ENCODE measurements at regions not wholly inside any gene's neighbourhood (a gene's known extent, or its start where the extent isn't known, plus 50 kb on each side); places are given as distances from the start of the nearest gene placed in this dataset.

DNA sequence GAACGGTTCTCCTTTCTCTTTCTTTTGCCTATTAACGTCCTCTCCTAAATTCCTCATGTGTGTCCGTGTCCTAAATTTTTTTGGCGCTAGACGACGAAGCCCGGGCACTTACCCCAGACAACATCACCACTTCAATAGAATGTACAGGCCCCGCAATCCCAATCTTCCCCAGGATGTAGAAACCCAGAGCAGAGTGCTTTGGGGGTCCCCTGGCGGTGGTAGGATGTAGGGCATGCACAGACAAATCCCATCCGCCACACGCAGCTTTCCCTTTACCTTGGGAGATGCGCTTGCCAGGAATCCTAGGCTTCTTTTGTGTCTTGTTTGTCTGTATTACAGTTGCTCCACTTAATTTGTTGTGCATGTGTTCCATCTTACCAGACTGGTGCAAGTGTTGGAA, 417.3 kb upstream of the ARID1B start:
- no peaks in the 10 kb centered on the region for H3K36me3 ChIP-seq (ENCODE audit: control insufficient read depth, insufficient read depth, low read length)
- no peak overlapping the region for H2BK20ac ChIP-seq (ENCODE audit: low read depth, low read length)
- no peak overlapping the region for H3K4ac ChIP-seq (ENCODE audit: low read depth, low read length)
- H4K8ac ChIP-seq (ENCODE audit: low read depth in 2 of 2, low read length in 2 of 2): no peak overlapping the region
- no TSS peak for BruUV-seq (replicated peaks)
- no peak overlapping the region for H4K91ac ChIP-seq (ENCODE audit: insufficient read depth, low read depth, low read length)
- TF ChIP-seq CHD1 (IDR thresholded peaks at IDR 0.05; ENCODE audit: low read depth, low read length): no peak
- no peak for TF ChIP-seq CEBPB (IDR thresholded peaks at IDR 0.05; ENCODE audit: low read depth, low read length)
- no peak for TF ChIP-seq BHLHE40 (IDR thresholded peaks at IDR 0.05; ENCODE audit: low read depth, low read length)
- no peak for TF ChIP-seq RFX5 (IDR thresholded peaks at IDR 0.05; ENCODE audit: low read depth, low read length)
- no peak for TF ChIP-seq MAFK (IDR thresholded peaks at IDR 0.05; ENCODE audit: low read depth, low read length)
- TF ChIP-seq POLR2A (IDR thresholded peaks at IDR 0.05; ENCODE audit: low read depth, low read length): no peak
- TF ChIP-seq, protein P1, sequence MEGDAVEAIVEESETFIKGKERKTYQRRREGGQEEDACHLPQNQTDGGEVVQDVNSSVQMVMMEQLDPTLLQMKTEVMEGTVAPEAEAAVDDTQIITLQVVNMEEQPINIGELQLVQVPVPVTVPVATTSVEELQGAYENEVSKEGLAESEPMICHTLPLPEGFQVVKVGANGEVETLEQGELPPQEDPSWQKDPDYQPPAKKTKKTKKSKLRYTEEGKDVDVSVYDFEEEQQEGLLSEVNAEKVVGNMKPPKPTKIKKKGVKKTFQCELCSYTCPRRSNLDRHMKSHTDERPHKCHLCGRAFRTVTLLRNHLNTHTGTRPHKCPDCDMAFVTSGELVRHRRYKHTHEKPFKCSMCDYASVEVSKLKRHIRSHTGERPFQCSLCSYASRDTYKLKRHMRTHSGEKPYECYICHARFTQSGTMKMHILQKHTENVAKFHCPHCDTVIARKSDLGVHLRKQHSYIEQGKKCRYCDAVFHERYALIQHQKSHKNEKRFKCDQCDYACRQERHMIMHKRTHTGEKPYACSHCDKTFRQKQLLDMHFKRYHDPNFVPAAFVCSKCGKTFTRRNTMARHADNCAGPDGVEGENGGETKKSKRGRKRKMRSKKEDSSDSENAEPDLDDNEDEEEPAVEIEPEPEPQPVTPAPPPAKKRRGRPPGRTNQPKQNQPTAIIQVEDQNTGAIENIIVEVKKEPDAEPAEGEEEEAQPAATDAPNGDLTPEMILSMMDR (conservative IDR thresholded peaks at IDR 0.05; ENCODE audit: low read depth, low read length): no peak
- no peak for TF ChIP-seq MXI1 (IDR thresholded peaks at IDR 0.05; ENCODE audit: borderline replicate concordance, low read depth, low read length)
- no peak for TF ChIP-seq RCOR1 (IDR thresholded peaks at IDR 0.05; ENCODE audit: insufficient replicate concordance, low read length)
- TF ChIP-seq SMC3 (IDR thresholded peaks at IDR 0.05; ENCODE audit: low read depth, low read length): no peak
- no peak for TF ChIP-seq FOS (IDR thresholded peaks at IDR 0.05; ENCODE audit: low read depth, low read length)
- no peak for TF ChIP-seq NFE2L2 (IDR thresholded peaks at IDR 0.05; ENCODE audit: low read depth, low read length)
- TF ChIP-seq, protein P2, sequence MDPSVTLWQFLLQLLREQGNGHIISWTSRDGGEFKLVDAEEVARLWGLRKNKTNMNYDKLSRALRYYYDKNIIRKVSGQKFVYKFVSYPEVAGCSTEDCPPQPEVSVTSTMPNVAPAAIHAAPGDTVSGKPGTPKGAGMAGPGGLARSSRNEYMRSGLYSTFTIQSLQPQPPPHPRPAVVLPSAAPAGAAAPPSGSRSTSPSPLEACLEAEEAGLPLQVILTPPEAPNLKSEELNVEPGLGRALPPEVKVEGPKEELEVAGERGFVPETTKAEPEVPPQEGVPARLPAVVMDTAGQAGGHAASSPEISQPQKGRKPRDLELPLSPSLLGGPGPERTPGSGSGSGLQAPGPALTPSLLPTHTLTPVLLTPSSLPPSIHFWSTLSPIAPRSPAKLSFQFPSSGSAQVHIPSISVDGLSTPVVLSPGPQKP (IDR thresholded peaks at IDR 0.05; ENCODE audit: borderline replicate concordance, low read depth, low read length): no peak
- TF ChIP-seq RAD21 (IDR thresholded peaks at IDR 0.05; ENCODE audit: low read length): no peak
- TF ChIP-seq, protein P3, sequence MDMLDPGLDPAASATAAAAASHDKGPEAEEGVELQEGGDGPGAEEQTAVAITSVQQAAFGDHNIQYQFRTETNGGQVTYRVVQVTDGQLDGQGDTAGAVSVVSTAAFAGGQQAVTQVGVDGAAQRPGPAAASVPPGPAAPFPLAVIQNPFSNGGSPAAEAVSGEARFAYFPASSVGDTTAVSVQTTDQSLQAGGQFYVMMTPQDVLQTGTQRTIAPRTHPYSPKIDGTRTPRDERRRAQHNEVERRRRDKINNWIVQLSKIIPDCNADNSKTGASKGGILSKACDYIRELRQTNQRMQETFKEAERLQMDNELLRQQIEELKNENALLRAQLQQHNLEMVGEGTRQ (IDR thresholded peaks at IDR 0.05; ENCODE audit: low read depth, low read length): no peak
- no peak for TF ChIP-seq MAZ (IDR thresholded peaks at IDR 0.05; ENCODE audit: borderline replicate concordance, low read depth, low read length)
- no peak overlapping the region for H3K4me3 ChIP-seq (ENCODE audit: insufficient read depth, low read depth, low read length)
- ATAC-seq (ENCODE audit: low read depth) (no peak), DNase-seq (no peak)
- H3K9ac ChIP-seq (ENCODE audit: low read depth, low read length): no peak overlapping the region
- no peaks in the 10 kb centered on the region for H3K9me3 ChIP-seq (ENCODE audit: control insufficient read depth, insufficient read depth, low read length)
- H2AK5ac ChIP-seq (ENCODE audit: low read depth, low read length): no peak overlapping the region
- H4K5ac ChIP-seq (ENCODE audit: low read depth, low read length): no peak overlapping the region
- intact Hi-C loops (cut with micrococcal nuclease): no loop called here
- no peaks in the 10 kb centered on the region for H3K9me1 ChIP-seq (ENCODE audit: insufficient read depth, low read length)
- H3K27ac ChIP-seq (ENCODE audit: insufficient read depth, low read length): no peak overlapping the region
- dilution Hi-C loops (cut with HindIII; ENCODE audit: low sequenced_read_pairs, unreplicated experiment): no loop called here
- no peak overlapping the region for H3K18ac ChIP-seq (ENCODE audit: low read depth, low read length)
- H3K4me1 ChIP-seq (ENCODE audit: control insufficient read depth, insufficient read depth, low read length): no peaks in the 10 kb centered on the region
- no peak overlapping the region for H2AK9ac ChIP-seq (replicated peaks; ENCODE audit: low read depth, low read length, poor library complexity)
- POLR2A ChIA-PET (ENCODE audit: unreplicated experiment): no interaction called here
- H3K14ac ChIP-seq (replicated peaks; ENCODE audit: low read depth, low read length): no peak overlapping the region
- CTCF ChIA-PET: no interaction called here
- no peaks in the 10 kb centered on the region for H3K79me1 ChIP-seq (ENCODE audit: low read depth in 1 of 2, low read length in 2 of 2)
- no peak overlapping the region for H2BK5ac ChIP-seq (ENCODE audit: low read depth, low read length, poor library complexity, severe bottlenecking)
- no peak overlapping the region for H2BK15ac ChIP-seq (ENCODE audit: low read depth, low read length)
- no peak overlapping the region for H3K56ac ChIP-seq (ENCODE audit: extremely low read depth, insufficient read depth, low read length)
- no peak overlapping the region for H2AFZ ChIP-seq (replicated peaks; ENCODE audit: low read length, poor library complexity)
- no peak overlapping the region for H3K4me2 ChIP-seq (ENCODE audit: low read depth, low read length)
- H2BK120ac ChIP-seq (ENCODE audit: low read depth, low read length): no peak overlapping the region
- no peaks in the 10 kb centered on the region for H4K20me1 ChIP-seq (ENCODE audit: insufficient read depth, low read length)
- no peaks in the 10 kb centered on the region for H3K27me3 ChIP-seq (ENCODE audit: control insufficient read depth, insufficient read depth, low read length)
- 100% methylated on average over 1 of the region's 12 CpGs; no CpG with 5 or more reads in 1 of the 2 experiments for WGBS, 2 experiments (ENCODE audit: extremely low coverage in 2 of 2, insufficient read length in 1 of 2)
- no peak overlapping the region for H3K23ac ChIP-seq (ENCODE audit: low read depth, low read length)
- in situ Hi-C loops (cut with MboI; ENCODE audit: low sequenced_read_pairs): no loop called here
